Osteoblast (primary cell): ENCODE measurements at regions not wholly inside any gene's neighbourhood (a gene's known extent, or its start where the extent isn't known, plus 50 kb on each side); places are given as distances from the start of the nearest gene placed in this dataset.

Experiments used
- DNase-seq: peaks from one replicate; pipeline ENCODE4 v3.0.0; 2011; ENCODE audit warnings: low spot score, mixed read lengths; ENCODE audit not compliant: insufficient read length; ENCODE audit errors: missing footprints
- H2AFZ ChIP-seq: 2 replicates; pipeline ENCODE4 v1.6.0; 2011; ENCODE audit warnings: mild to moderate bottlenecking, low read length
- H3K27ac ChIP-seq: 2 replicates; pipeline ENCODE4 v1.5.1; 2011; ENCODE audit warnings: mild to moderate bottlenecking, low read depth, low read length, moderate library complexity
- H3K27me3 ChIP-seq: 2 replicates; pipeline ENCODE4 v1.6.0; 2012; ENCODE audit warnings: mild to moderate bottlenecking, control low read depth, inconsistent platforms, low read length, moderate library complexity; ENCODE audit not compliant: insufficient read depth
- H3K36me3 ChIP-seq: 2 replicates; pipeline ENCODE4 v1.5.1; 2011; ENCODE audit warnings: mild to moderate bottlenecking, low read length, control low read depth, moderate library complexity; ENCODE audit not compliant: insufficient read depth
- H3K4me1 ChIP-seq: 2 replicates; pipeline ENCODE4 v1.5.1; 2011; ENCODE audit warnings: mild to moderate bottlenecking, low read length, control low read depth, moderate library complexity; ENCODE audit not compliant: insufficient read depth
- H3K4me2 ChIP-seq: 2 replicates; pipeline ENCODE4 v1.6.0; 2011; ENCODE audit warnings: mild to moderate bottlenecking, low read length; ENCODE audit not compliant: insufficient read depth
- H3K4me3 ChIP-seq: fragments of 200-600 bp; sonication (generic); 3 replicates; pipeline ENCODE4 v1.5.1; 2012; ENCODE audit warnings: mild to moderate bottlenecking, low read length, inconsistent platforms; ENCODE audit not compliant: insufficient read depth
- H3K79me2 ChIP-seq: 2 replicates; pipeline ENCODE4 v1.6.0; 2012; ENCODE audit warnings: mild to moderate bottlenecking, low read length, control low read depth, inconsistent platforms; ENCODE audit not compliant: insufficient read depth
- H3K9me3 ChIP-seq: 2 replicates; pipeline ENCODE4 v1.5.1; 2011; ENCODE audit warnings: low read depth, low read length, control low read depth
- H4K20me1 ChIP-seq: 2 replicates; pipeline ENCODE4 v1.6.0; 2012; ENCODE audit warnings: mild to moderate bottlenecking, low read length, control low read depth; ENCODE audit not compliant: insufficient read depth
- TF ChIP-seq, protein P1 (sequence below): IDR thresholded peaks from 2 replicates; pipeline ENCODE4 v1.5.1; 2011; ENCODE audit warnings: mild to moderate bottlenecking, low read depth, low read length, moderate library complexity; ENCODE audit errors: extremely low read depth

DNA sequence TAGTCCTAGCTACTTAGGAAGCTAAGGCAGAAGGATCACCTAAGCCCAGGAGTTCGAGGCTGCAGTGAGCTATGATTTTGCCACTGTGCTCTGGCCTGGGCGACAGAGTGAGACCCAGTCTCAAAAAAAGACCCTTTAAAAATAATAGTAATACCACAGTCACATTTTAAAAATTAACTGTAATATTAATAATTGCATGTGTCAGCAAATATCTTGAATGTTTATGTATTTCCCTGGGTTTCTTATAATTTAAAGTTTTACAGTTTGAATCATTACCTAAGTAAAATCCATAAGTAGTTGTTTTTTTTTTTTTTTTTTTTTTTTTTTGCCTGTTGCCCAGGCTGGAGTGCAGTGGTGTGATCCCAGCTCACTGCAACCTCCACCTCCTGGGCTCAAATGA, 69.2 kb downstream of the LYZL2 start:
- Histone ChIP-seq H3K9me3 (no peaks in the 10 kb centered on the region), H4K20me1 (no peaks in the 10 kb centered on the region), H3K4me2 (no peak overlapping the region), H2AFZ (no peak overlapping the region), H3K79me2 (no peaks in the 10 kb centered on the region), H3K4me3 (no peak overlapping the region), H3K27me3 (peaks cover 5% of the 10 kb centered on the region), H3K27ac (no peak overlapping the region), H3K4me1 (no peaks in the 10 kb centered on the region), H3K36me3 (no peaks in the 10 kb centered on the region)
- TF ChIP-seq, protein P1, sequence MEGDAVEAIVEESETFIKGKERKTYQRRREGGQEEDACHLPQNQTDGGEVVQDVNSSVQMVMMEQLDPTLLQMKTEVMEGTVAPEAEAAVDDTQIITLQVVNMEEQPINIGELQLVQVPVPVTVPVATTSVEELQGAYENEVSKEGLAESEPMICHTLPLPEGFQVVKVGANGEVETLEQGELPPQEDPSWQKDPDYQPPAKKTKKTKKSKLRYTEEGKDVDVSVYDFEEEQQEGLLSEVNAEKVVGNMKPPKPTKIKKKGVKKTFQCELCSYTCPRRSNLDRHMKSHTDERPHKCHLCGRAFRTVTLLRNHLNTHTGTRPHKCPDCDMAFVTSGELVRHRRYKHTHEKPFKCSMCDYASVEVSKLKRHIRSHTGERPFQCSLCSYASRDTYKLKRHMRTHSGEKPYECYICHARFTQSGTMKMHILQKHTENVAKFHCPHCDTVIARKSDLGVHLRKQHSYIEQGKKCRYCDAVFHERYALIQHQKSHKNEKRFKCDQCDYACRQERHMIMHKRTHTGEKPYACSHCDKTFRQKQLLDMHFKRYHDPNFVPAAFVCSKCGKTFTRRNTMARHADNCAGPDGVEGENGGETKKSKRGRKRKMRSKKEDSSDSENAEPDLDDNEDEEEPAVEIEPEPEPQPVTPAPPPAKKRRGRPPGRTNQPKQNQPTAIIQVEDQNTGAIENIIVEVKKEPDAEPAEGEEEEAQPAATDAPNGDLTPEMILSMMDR: no peak
- no peak for DNase-seq

DNA sequence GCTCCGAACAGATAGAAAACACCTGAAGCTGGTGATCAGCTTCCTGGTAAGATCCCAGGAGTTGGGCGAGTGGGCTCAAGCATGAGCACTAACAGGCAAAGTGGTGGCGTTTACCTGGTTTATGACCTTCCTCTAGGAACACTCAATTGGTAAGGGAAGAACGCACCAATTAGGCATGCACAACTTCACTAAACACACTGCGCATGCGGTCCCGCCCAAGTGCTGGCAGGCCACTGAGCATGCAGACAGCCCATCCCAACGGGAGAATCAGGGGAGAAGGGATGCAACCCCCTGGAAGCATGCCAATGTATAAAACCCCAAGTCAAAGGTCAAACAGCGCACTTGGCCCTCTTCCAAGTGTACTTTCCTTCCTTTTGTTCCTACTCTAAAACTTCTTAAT, 70.4 kb downstream of the LYZL2 start:
- no peaks in the 10 kb centered on the region for H3K79me2 ChIP-seq
- H2AFZ ChIP-seq: no peak overlapping the region
- H3K36me3 ChIP-seq: no peaks in the 10 kb centered on the region
- H3K4me2 ChIP-seq: no peak overlapping the region
- no peak overlapping the region for H3K4me3 ChIP-seq
- H3K9me3 ChIP-seq: no peaks in the 10 kb centered on the region
- H3K27me3 ChIP-seq: peaks cover 5% of the 10 kb centered on the region
- H3K4me1 ChIP-seq: no peaks in the 10 kb centered on the region
- no peak overlapping the region for H3K27ac ChIP-seq
- DNase-seq: no peak
- TF ChIP-seq, protein P1: no peak
- H4K20me1 ChIP-seq: no peaks in the 10 kb centered on the region

DNA sequence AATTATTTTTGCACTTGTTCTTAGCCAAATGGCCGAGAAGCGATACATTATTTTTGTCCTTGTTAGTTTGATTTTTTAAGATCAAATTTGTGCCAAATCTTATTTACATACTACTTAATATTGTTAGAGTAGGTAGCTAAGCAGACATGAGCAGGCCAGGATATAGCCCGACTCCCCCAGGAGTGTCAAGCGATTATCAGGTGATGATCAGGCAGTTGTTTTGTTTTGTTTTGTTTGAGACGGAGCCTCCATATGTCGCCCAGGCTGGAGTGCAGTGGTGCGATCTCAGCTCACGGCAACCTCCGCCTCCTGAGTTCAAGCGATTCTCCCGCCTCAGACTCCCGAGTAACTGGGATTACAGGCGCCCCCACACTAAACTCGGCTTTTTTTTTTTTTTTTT, 71.1 kb downstream of the LYZL2 start:
- Histone ChIP-seq H4K20me1 (no peaks in the 10 kb centered on the region), H3K36me3 (no peaks in the 10 kb centered on the region), H3K4me1 (peaks cover 5% of the 10 kb centered on the region), H2AFZ (no peak overlapping the region), H3K4me3 (no peak overlapping the region), H3K27ac (no peak overlapping the region), H3K79me2 (no peaks in the 10 kb centered on the region), H3K9me3 (no peaks in the 10 kb centered on the region), H3K27me3 (no peaks in the 10 kb centered on the region), H3K4me2 (no peak overlapping the region)
- no peak for DNase-seq
- TF ChIP-seq, protein P1: no peak

DNA sequence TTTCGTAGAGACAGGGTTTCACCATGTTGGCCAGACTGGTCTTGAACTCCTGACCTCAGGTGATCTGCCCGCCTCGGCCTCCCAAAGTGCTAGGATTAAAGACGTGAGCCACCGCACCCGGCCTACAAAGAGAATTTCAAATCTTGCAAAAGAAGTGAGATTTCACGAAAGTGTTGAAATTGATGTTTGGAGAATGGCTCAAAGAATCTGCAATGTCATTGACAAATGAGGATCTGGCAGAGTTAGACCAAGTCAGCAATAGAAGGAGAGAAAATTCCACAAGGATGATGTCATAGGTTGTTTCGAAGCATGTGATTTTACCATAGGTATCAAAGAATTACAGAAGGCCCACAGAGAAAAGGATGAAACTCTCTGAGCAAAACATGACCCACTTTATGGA, 71.7 kb downstream of the LYZL2 start:
- Histone ChIP-seq H4K20me1 (no peaks in the 10 kb centered on the region), H3K27ac (no peak overlapping the region), H3K9me3 (no peaks in the 10 kb centered on the region), H3K4me1 (peaks cover 9% of the 10 kb centered on the region), H3K4me2 (no peak overlapping the region), H3K36me3 (no peaks in the 10 kb centered on the region), H3K27me3 (no peaks in the 10 kb centered on the region), H2AFZ (no peak overlapping the region), H3K4me3 (no peak overlapping the region), H3K79me2 (no peaks in the 10 kb centered on the region)
- DNase-seq: no peak
- TF ChIP-seq, protein P1: no peak
